AG04450 (cell line): ENCODE measurements at regions not wholly inside any gene's neighbourhood (a gene's known extent, or its start where the extent isn't known, plus 50 kb on each side); places are given as distances from the start of the nearest gene placed in this dataset.

Experiments
- CTCF ChIA-PET: fragments of 300-600, 350-600 bp; formaldehyde crosslinking; extraction: SDS; loops from one replicate; lab custom pipeline; 2022; ENCODE audit warnings: antibody characterized with exemption, inconsistent platforms; lab: Charles Lee
- POLR2A ChIA-PET: fragments of 350-600 bp; formaldehyde crosslinking; extraction: SDS; loops from one replicate; lab custom pipeline; 2021; ENCODE audit warnings: antibody characterized with exemption, inconsistent platforms; lab: Yijun Ruan, JAX
- DNase-seq: peaks from one replicate; pipeline ENCODE4 v3.0.0-alpha.2; 2011; ENCODE audit warnings: low read depth, low spot score
- H3K27ac ChIP-seq: one replicate; pipeline ENCODE4 v1.5.1; 2012; ENCODE audit warnings: low read depth, low read length, control low read depth
- H3K27me3 ChIP-seq: one replicate; pipeline ENCODE4 v1.6.0; 2012; ENCODE audit warnings: low read length; ENCODE audit not compliant: control insufficient read depth, insufficient read depth
- H3K4me3 ChIP-seq: 2 replicates; pipeline ENCODE4 v1.5.1; 2011; ENCODE audit warnings: mild to moderate bottlenecking, low read depth, low read length, control low read depth
- H3K9me3 ChIP-seq: 2 replicates; pipeline ENCODE4 v1.5.1; 2012; ENCODE audit warnings: low read length; ENCODE audit not compliant: control insufficient read depth, insufficient read depth
- CTCF ChIP-seq: IDR thresholded peaks from 2 replicates; pipeline ENCODE4 v1.5.1; 2011; ENCODE audit warnings: low read depth, low read length, control low read depth, inconsistent platforms

DNA sequence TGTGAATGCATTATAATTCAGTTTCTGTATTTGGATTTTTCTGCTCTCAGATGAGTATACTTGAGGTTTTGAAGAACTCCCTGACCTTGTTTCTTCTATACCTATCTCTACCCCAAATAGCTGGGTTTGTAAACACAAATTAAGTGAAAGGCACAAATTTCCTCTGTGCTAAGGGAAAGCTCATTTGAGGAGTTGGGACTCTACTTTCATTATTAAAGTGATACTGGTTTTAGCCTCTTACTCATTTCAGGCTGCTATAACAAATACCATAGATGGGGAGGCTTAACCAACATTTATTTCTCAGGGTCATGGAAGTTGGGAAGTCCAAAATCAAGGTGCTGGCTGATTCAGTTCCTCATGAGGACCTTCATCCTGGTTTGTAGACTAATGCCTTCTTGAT is 97.2 kb upstream of the ANKH start:
- ChIA-PET POLR2A (no interaction called here), CTCF (interaction anchor here (0.7 to 1.9 kb wide), 2 partner anchors 229 to 242 kb away, joined by 3 to 6 read pairs; no protein-coding TSS in a partner anchor)
- no peak for DNase-seq
- H3K27ac ChIP-seq: no peak overlapping the region
- TF ChIP-seq CTCF: no peak
- H3K27me3 ChIP-seq: no peaks in the 10 kb centered on the region
- H3K9me3 ChIP-seq: no peaks in the 10 kb centered on the region
- H3K4me3 ChIP-seq: no peak overlapping the region

GRCh38 chr5:14967166-14967565 is 95.6 kb upstream of the ANKH start:
- Histone ChIP-seq H3K27me3 (peaks cover 5% of the 10 kb centered on the region), H3K4me3 (no peak overlapping the region), H3K27ac (no peak overlapping the region), H3K9me3 (no peaks in the 10 kb centered on the region)
- DNase-seq: no peak
- CTCF ChIA-PET: no interaction called here
- POLR2A ChIA-PET: no interaction called here
- no peak for TF ChIP-seq CTCF

DNA sequence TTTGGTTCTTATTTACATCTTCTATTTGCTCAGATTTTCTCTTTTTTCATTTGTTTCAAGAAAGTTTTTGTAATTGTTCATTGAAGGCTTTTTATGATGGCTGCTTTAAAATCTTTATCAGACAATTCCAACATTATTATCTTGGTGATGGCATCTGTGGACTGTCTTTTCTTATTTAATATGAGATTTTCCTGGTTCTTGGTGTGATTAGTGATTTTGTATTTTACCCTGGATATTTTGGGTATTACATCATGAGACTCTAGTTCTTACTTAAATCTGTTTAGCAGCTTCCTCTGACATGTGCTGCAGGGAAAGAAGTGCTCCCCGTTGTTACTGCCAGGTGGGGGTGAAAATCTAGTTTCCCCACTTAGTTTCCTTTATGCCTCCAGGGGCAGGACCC is 94.2 kb upstream of the ANKH start:
- H3K9me3 ChIP-seq: no peaks in the 10 kb centered on the region
- no peak overlapping the region for H3K4me3 ChIP-seq
- peaks cover 5% of the 10 kb centered on the region for H3K27me3 ChIP-seq
- ChIA-PET POLR2A (no interaction called here), CTCF (no interaction called here)
- H3K27ac ChIP-seq: no peak overlapping the region
- DNase-seq: no peak
- no peak for TF ChIP-seq CTCF

DNA sequence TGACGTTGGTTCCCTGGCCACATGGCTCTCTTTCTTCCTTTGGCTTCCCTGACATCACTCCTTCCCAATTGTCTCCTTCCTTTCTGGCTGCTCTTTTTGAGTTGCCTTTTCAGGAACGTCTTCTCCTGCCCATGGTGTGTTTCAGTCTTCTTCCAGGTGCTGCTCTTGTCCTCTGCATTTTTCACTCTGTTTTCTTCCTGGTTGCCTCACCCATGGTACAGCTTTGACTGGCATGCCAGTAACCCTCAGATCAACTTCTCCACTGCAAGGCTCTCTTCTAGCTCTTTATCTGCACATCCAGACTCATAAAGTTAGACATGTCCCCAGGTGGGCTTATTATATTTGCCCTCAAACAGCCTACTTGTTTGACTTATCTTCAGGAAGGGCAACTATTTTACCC is 91.0 kb upstream of the ANKH start:
- TF ChIP-seq CTCF: no peak
- ChIA-PET CTCF (no interaction called here), POLR2A (no interaction called here)
- no peak overlapping the region for H3K27ac ChIP-seq
- DNase-seq: no peak
- no peak overlapping the region for H3K4me3 ChIP-seq
- peaks cover 3% of the 10 kb centered on the region; the same call in 1 of the 2 replicates for H3K9me3 ChIP-seq
- H3K27me3 ChIP-seq: peaks cover 5% of the 10 kb centered on the region

DNA sequence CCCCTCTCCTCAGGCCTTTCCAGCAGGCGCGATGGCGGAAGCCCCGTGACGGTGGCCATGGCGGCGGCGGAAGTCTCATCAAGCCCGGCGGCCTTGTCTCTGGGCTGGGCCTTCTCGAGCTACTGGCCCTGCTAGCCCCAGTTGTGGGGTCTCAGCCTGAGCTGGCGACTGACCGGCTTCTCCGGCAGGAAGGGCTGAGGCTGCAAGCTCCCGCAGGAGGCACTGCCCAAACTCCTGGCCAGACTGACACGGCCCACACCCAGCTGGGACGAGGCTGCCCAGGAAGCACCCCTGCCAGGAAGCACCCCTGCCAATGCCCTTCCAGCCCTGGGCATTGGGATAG is 88.5 kb upstream of the ANKH start:
- ChIA-PET POLR2A (no interaction called here), CTCF (interaction anchor here (1.9 kb wide), 1 partner anchor 233 kb away, joined by 4 read pairs; no protein-coding TSS in a partner anchor)
- DNase-seq: no peak
- H3K9me3 ChIP-seq: peaks cover 3% of the 10 kb centered on the region; the same call in 1 of the 2 replicates
- peaks cover 5% of the 10 kb centered on the region for H3K27me3 ChIP-seq
- H3K4me3 ChIP-seq: no peak overlapping the region
- H3K27ac ChIP-seq: no peak overlapping the region
- TF ChIP-seq CTCF: no peak
